Upper lobe of right lung (tissue), 1 donor: ENCODE measurements at regions not wholly inside any gene's neighbourhood (a gene's known extent, or its start where the extent isn't known, plus 50 kb on each side); places are given as distances from the start of the nearest gene placed in this dataset.
A peak's percentile ranks its signal among the peaks of the same experiment; 100 is the strongest.
"Not testable (repeated sequence)": the region's sequence is repeated elsewhere in the genome, so short reads cannot be mapped to it uniquely, and the experiment has no call there.

Experiments used
- ATAC-seq: fragments of 200-7000 bp; cut with Tn5 transposase; one replicate; pipeline ENCODE4 v1.9.1; 2020; ENCODE audit warnings: mild to moderate bottlenecking, moderate library complexity
- DNase-seq: peaks from one replicate; pipeline ENCODE4 v3.0.0-alpha.2; 2020
- H3K27ac ChIP-seq: fragments of 200-600 bp; one replicate; pipeline ENCODE4 v1.8.0; 2022
- H3K27me3 ChIP-seq: fragments of 200-600 bp; one replicate; pipeline ENCODE4 v1.8.0; 2022; ENCODE audit warnings: mild to moderate bottlenecking
- H3K36me3 ChIP-seq: fragments of 200-600 bp; one replicate; pipeline ENCODE4 v1.8.0; 2022
- H3K4me1 ChIP-seq: fragments of 200-600 bp; one replicate; pipeline ENCODE4 v1.8.0; 2022
- H3K4me3 ChIP-seq: fragments of 200-600 bp; one replicate; pipeline ENCODE4 v1.8.0; 2022; ENCODE audit warnings: mild to moderate bottlenecking
- H3K9me3 ChIP-seq: fragments of 200-600 bp; one replicate; pipeline ENCODE4 v1.8.0; 2022
- CTCF ChIP-seq: fragments of 200-600 bp; IDR thresholded peaks from one replicate; pipeline ENCODE4 v1.8.0; 2022; ENCODE audit warnings: antibody characterized with exemption
- intact Hi-C: fragments of 100-400 bp; cut with DNase I; formaldehyde crosslinking; loops from one replicate; pipeline ENCODE4 v1.11.0; 2022
- donor health status: DM: no; HTN: yes; CAD: no; lungs with severe emphysema.

- Histone ChIP-seq H3K4me1 (no peaks in the 10 kb centered on the region), H3K4me3 (no peak overlapping the region), H3K27ac (no peak overlapping the region), H3K36me3 (no peaks in the 10 kb centered on the region), H3K27me3 (no peaks in the 10 kb centered on the region), H3K9me3 (no peaks in the 10 kb centered on the region)
- intact Hi-C loops = no loop called here
- no peak for TF ChIP-seq CTCF
- no peak for ATAC-seq
- no peak for DNase-seq
These were observed 591.4 kb downstream of the TP53TG3F start for GRCh38 chr16:34050787-34051320.

- intact Hi-C loops = no loop called here
- Histone ChIP-seq H3K4me3 (no peak overlapping the region), H3K9me3 (no peaks in the 10 kb centered on the region), H3K27me3 (no peaks in the 10 kb centered on the region), H3K36me3 (no peaks in the 10 kb centered on the region), H3K27ac (no peak overlapping the region), H3K4me1 (no peaks in the 10 kb centered on the region)
- no peak for TF ChIP-seq CTCF
- DNase-seq (no peak), ATAC-seq (no peak)
These were observed 594.7 kb downstream of the TP53TG3F start for GRCh38 chr16:34054137-34054536.

GRCh38 chr16:34054969-34055368, 595.6 kb downstream of the TP53TG3F start:
- TF ChIP-seq CTCF = no peak
- Histone ChIP-seq H3K9me3 (no peaks in the 10 kb centered on the region), H3K27me3 (no peaks in the 10 kb centered on the region), H3K27ac (no peak overlapping the region), H3K36me3 (no peaks in the 10 kb centered on the region), H3K4me3 (no peak overlapping the region), H3K4me1 (no peaks in the 10 kb centered on the region)
- DNase-seq (no peak), ATAC-seq (no peak)
- intact Hi-C loops = no loop called here

- intact Hi-C loops, H3K4me1 ChIP-seq, H3K36me3 ChIP-seq, H3K9me3 ChIP-seq, H3K4me3 ChIP-seq, H3K27ac ChIP-seq, DNase-seq, H3K27me3 ChIP-seq: not testable (repeated sequence)
- peak; percentile 75 for ATAC-seq
These were observed 603.3 kb downstream of the TP53TG3F start for GRCh38 chr16:34062620-34063253.

- H3K4me1 ChIP-seq, intact Hi-C loops, H3K9me3 ChIP-seq, H3K4me3 ChIP-seq, H3K36me3 ChIP-seq, DNase-seq, H3K27ac ChIP-seq, H3K27me3 ChIP-seq: not testable (repeated sequence)
- ATAC-seq = peak; percentile 72
These were observed 604.2 kb downstream of the TP53TG3F start for GRCh38 chr16:34063498-34064157.

GRCh38 chr16:34064602-34065001, 605.2 kb downstream of the TP53TG3F start:
- ATAC-seq = peak; percentile 47
- H3K36me3 ChIP-seq, H3K27ac ChIP-seq, intact Hi-C loops, H3K4me3 ChIP-seq, H3K9me3 ChIP-seq, H3K27me3 ChIP-seq, DNase-seq, H3K4me1 ChIP-seq: not testable (repeated sequence)

GRCh38 chr16:34069731-34070130, 610.3 kb downstream of the TP53TG3F start:
- ATAC-seq = not testable (repeated sequence)

More at GRCh38 chr16:34069731-34070130, 610.3 kb downstream of the TP53TG3F start:
- H3K4me3 ChIP-seq, H3K36me3 ChIP-seq, DNase-seq, H3K27me3 ChIP-seq, H3K9me3 ChIP-seq, H3K4me1 ChIP-seq, intact Hi-C loops, H3K27ac ChIP-seq: not testable (repeated sequence)
